OCI-LY1 (cell line): ENCODE measurements at regions not wholly inside any gene's neighbourhood (a gene's known extent, or its start where the extent isn't known, plus 50 kb on each side); places are given as distances from the start of the nearest gene placed in this dataset.

Experiments used
- EZH2 ChIP-seq: fragments of 200-600 bp; sonication (generic), shearing (Covaris generic); IDR thresholded peaks from 2 replicates; pipeline ENCODE4 v1.8.0; 2017; ENCODE audit warnings: borderline replicate concordance, mixed run types, mild to moderate bottlenecking, antibody characterized with exemption, low read length, moderate library complexity, mixed read lengths
- TF ChIP-seq, protein P1 (sequence below): fragments of 200-600 bp; sonication (generic), shearing (Covaris generic); IDR thresholded peaks from 2 replicates; pipeline ENCODE4 v1.5.1; 2017; ENCODE audit warnings: mild to moderate bottlenecking, antibody characterized with exemption, low read length, moderate library complexity, mixed read lengths

- TF ChIP-seq, protein P1, sequence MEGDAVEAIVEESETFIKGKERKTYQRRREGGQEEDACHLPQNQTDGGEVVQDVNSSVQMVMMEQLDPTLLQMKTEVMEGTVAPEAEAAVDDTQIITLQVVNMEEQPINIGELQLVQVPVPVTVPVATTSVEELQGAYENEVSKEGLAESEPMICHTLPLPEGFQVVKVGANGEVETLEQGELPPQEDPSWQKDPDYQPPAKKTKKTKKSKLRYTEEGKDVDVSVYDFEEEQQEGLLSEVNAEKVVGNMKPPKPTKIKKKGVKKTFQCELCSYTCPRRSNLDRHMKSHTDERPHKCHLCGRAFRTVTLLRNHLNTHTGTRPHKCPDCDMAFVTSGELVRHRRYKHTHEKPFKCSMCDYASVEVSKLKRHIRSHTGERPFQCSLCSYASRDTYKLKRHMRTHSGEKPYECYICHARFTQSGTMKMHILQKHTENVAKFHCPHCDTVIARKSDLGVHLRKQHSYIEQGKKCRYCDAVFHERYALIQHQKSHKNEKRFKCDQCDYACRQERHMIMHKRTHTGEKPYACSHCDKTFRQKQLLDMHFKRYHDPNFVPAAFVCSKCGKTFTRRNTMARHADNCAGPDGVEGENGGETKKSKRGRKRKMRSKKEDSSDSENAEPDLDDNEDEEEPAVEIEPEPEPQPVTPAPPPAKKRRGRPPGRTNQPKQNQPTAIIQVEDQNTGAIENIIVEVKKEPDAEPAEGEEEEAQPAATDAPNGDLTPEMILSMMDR: no peak
- no peak for TF ChIP-seq EZH2
Observed at GRCh38 chr1:30268923-30269666, 454.3 kb downstream of the MATN1 start.
